Pons (tissue), 1 donor: ENCODE measurements at regions not wholly inside any gene's neighbourhood (a gene's known extent, or its start where the extent isn't known, plus 50 kb on each side); places are given as distances from the start of the nearest gene placed in this dataset.
A peak's percentile ranks its signal among the peaks of the same experiment; 100 is the strongest.

Experiments
- DNase-seq: peaks from one replicate; pipeline ENCODE4 v3.0.0-alpha.2; 2016; ENCODE audit warnings: low spot score

DNA sequence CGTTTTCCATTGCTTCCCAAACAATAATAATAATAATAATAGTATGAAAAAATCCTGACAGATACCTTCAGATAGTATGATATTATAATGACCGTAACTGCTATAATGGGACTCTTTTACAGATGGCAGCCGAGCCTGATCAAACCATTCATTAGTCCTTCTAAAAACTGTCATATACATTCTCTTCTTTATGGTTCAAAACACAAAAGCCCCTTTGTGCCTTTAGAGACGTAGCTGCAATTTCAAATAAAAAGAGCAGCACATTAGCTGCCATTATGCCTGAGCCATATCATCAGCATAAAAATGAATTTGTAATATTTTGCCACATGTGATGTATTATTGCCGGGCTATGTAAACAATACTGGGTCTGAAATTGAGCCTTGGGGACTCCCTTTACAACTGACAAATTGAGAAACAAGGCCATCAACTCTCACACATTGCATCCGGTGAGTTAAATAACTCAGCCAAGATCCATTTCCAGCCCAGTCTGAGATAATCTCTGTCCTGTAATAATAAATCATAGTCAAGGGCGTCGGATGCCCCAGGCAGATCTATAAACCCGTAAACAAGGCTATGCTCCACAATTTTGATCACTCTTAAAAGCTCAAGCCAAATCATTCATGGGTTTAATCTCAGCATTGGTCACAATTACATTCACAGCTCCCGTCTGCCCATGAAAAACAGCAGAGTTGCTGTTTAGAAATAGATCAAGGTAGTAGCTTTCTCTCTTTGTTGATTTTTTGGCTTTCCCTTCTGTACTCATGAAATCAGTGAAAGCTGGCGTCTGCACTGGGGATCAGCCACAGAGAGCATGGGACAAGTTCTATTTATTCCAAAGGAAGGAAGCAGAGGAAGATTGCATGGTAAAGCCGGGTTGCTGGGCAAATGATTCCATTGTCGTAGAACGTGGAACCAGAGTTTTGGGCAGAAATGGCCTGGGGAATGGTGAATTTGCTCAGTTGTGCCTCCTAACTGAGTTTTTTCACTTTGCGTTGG is 150.1 kb upstream of the BMPER start:
- no peak for DNase-seq

DNA sequence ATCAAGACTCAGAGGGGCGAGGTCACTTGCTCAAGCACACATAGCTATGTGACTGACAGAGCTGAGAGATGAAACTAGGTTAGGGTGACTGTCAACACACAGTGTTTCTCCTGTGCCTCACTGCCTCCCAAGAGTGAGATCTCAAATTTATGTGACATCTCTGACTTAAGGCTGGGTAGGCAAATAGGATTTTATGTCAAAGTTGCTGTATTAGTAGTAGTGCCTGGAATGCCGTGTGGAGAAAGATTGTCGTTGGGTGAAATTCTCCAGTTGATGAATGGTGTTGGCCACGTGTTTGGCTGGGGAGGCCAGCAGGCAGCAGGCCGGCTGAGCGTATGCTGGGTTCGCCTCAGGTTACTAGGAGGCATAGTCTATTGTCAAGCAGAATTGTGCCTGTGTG is 148.3 kb upstream of the BMPER start:
- DNase-seq = no peak

DNA sequence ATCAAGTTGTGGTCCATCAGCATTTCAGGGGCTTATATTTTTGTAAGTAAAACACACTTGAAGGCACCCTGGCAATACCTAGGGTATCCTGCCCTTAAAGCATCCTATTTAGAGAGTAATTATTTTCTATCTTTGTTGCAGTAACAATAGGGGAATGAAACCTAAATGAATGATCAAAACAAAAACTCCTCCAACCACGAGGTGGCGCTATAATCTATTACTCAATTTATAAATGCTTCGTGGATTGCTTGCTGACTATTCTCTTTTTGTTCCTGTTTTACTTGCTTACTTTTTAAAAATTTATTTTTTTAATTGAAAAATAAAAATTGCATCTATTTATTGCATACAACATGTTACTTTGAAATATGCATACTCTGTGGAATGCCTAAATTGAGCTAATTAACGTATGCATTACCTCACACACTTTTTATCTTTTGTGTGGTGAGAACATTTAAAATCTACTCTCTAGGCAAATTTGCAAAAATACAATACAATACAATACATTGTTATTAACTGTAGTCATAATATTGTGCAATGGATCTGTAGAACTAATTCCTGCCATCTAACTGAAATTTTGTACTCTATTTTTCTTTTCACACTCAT is 147.7 kb upstream of the BMPER start:
- DNase-seq = peak; percentile 69

DNA sequence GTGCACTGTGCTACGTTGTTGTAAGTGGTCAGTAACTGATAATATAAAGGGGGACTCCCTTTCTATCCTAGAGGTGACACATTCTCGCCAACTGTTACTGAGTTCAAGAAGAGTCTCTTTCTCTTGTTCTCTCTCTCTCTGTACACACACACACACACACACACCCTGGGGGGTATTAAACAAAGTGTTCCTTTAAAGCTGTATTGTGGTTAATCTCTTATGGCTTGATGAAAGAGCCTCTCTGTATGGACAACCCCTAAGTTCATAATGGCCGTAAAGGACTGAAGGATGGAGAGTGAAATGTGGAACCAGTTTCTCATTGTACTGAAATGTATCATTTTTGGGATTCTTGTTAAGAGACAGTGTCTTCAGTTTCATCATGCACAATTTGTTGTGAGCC is 145.2 kb upstream of the BMPER start:
- DNase-seq = peak; percentile 2

DNA sequence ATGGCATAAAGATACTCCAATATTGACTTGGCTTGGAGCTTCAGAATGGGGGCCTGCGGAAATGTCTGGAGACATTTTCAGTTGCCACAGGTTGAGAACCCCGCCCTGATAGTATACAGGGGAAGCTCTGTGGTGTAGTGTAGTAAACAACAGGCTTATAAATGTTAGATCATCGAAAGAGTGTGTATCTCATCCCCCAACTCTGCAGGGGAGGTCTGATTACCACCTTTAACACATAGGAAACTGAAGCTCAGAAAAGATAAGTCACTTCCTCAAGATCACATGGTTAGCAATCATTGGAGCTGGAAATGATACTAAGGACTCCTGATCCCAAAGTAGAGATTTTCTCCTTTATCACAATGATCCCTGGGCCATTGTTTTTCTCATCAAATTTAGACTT is 144.5 kb upstream of the BMPER start:
- no peak for DNase-seq

DNA sequence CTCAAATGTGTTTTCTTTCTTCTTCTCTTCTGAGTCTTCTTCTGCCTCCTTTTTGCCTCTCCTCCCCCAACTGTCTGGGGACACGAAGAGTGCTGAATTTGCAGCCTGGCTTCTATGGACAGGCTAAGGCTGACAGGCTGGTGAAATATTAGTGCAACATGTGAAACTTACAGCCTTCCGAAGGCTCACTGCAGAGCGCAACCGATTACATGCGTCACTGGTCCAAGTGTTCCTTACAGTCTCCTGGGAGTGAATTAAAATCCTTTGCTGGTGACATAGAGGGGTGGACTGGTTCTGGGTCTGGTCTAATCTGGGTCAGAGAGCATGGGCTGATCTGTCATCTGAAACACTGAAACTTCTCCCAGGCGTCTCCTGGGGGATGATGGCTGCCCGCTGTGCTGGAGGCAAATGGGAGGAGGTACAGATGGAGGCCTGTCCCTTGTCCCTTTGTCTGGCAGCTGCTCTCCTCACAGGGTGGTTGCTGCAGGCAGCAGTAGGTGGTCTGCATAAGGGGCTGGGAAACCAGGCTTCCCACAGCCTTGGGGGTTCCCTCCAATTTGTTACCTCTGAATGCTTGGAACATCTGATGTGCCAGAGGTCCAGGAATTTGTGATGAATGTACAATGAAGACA is 143.8 kb upstream of the BMPER start:
- no peak for DNase-seq

DNA sequence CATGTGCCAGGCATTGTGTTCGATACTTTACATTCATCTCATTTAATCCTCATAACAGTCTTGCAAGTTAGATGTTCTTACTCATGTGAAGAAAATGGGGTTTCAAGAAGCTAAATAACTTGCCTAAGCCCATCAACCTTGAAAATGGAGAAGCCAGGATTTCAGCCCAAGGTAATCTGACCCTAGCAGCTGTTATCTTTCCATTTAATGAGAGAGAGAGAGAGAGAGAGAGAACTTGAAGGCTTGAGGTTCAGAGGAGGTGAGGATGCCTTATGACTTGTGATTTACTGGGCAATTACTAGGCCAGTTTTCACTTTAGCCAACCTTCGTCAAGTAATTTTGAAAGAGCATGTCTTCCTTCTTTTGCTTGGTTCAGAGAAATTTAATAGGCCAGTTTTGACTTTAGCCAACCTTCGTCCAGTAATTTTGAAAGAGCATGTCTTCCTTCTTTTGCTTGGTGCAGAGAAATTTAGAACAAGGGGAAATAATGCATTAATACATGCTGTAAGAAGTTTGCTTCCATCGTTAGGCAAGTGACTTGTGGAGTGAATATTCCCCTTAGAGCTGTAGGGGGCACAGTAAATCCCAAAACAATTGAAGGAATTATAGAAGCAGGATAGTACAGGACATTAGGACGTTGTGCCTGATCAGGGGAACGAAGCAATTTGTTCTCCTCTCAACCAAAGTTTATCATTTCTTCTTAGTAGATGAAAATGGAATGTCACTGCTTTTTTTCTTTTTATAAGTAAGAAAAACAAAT is 143.0 kb upstream of the BMPER start:
- DNase-seq = no peak

DNA sequence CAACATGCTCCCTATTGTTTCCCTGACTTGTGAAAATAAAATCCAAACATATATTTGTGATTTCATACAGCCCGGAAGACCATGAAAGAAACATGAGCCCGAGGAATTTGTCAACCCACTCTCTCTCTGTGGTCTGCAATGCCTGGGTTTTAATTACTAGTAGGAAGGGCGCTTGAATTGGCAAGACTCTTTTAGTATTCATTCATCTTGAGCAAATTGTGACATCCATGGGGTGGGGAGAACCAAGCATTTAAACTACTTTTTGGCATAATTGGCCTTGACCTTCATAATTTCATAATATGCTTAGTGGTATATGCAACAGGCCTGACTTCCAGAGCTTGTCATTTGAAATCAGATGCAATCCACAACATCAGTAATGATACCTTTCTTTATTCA is 142.4 kb upstream of the BMPER start:
- DNase-seq = no peak

DNA sequence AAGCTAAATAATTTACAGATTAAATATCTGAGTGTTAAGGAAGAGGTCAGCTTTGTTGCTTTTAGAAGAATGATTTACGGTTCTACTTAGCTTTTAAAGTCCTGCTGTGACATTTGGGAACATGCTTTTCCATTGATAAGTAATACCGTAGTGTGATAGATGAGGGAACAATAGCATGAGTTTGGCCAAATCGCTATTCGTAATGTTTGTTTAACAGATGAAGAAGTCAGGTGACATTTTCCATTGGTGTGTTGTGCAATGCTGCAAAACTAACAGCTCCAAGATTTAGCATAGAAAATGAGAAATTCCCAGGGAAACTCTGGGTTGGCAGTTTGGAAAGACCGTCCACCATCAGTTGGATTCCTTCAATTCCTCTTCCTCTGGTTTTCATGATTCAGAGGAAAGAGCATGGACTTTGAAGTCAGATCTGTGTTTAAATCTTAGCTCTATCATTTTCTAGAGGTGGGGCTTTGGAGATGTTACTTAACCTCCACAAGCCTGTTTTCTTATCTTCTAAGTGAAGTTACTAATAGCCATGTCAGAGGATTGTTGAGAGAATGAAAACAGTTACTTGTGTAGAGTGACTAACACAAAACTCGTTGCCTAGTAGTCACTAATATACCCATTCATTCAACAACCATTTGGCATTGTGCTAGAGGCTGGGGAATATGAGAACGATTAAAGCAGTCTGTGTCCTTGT is 140.4 kb upstream of the BMPER start:
- no peak for DNase-seq

DNA sequence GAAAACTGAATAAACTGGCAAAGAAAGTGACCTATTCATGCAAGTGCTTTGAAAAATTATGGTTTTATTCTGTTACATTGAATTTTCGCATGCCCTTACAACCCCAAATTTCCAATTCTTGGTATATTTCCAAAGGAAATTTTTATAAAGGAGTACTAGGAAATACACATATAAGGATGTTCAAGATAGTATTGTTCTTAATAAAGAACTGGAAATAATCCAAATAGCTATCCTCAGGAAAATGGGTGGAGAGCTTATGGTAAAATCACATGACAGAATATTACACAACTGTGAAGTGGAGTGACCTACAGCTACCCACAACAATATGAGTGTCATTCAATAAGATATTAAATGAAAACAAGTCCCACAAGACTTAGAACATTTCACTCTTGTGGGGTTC is 138.9 kb upstream of the BMPER start:
- DNase-seq = no peak

DNA sequence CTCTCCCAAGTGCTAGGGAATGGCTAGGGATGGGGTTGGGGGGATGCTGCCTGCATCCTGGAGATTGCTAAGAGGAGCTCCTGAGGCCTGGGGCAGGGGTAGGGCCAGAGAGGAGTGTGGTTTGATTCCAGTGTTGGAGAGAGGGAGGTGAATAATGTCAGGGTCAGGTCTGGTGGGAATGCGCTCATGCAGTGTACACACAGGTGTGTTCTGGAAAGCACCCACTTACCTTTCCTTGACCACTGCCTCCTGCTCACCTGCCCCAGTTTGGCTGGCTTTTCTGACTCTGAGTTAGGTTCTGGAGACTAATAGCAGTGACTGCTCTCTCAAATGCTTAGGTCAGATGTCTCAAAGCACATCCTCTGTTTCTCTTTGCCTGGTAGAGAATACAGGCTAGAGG is 135.4 kb upstream of the BMPER start:
- no peak for DNase-seq

DNA sequence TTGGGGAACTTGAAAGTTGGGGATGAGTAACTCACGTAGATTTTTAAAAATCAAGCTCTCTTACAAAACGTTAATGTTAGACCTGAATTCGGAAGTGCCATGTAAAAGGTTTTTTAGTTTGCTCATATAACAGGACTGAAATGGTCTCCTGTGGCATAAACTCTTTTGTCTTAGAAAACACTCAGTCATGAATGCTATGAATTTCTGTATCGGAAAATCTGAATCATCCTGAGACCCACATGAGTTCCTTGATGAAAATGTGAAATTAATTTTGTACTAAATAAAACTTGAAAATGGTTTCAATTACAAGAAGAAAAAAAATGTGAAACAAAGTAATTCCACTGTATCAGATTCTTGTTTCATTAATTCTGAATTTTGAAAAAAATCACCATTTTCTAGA is 134.8 kb upstream of the BMPER start:
- no peak for DNase-seq

DNA sequence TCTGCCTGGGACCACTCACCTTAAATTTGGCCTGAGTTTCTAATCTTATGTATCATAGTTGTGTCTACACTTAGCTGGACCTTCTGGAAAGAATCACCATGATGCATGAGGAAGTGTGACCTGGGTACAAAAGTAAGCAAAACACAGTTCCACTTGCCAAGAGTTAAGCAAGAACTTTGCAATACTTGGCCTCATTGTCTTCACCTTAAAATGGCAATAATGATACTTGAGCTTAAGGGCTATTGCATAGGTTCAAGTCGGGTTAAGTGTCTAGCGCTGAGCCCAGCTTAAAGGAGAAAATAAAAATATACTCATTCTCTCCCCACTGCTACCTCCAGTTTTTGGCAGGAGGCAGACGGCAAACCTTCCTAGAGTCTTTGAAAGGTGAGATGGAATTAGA is 133.9 kb upstream of the BMPER start:
- no peak for DNase-seq

DNA sequence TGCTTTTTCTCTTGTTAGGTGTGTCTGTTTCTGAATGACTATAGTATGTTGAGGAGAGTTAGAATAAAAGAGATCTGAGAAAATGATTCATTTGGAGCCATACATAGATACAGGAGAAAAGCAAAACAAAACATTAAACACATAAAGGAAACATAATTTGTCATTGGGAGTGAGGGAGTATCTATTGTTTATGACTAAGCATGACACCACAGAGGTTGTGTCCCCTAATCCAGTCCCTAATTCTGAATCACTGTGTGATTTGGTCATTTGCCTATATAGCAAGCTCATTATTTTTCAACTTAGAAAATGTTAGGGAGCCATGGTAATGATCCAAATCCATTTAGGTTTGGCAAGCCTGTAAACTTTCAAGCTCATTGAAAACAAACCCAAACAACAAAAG is 132.3 kb upstream of the BMPER start:
- DNase-seq = no peak

DNA sequence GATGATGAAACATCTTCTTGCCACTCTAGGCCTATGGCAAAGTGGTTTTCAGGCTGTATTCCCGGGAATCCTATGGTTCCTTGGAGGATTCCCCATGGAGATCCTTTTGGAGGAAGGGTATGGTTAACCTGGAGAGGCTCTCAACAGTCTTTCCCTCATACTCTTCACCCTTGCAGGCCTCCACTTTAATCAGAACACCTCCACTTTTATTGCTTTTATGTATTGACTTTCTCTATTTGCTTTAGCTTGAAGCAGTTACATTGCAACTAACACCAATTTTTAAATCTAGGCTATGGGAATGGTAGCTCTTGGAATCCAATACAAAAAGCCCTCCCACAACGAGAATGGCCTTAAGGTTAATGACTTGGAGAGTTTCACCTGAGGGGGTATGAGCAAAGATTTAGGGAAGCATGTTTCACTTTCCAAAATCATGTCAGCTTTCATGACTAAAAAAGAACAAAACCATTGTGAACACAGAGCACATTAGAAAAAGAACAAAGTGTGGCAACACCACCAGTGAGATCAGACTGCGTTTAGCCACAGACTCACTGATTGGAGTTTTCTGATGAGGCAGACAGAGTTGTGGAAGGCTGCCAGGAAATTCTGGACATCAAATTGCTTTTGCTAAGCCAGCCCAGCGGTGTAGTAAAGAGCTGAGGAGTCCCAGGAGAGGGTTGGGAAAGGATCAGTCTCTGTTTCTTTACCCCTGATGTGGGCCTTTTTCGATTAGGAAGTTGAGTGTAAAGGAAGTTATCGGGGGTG is 130.4 kb upstream of the BMPER start:
- peak; percentile 26 for DNase-seq

DNA sequence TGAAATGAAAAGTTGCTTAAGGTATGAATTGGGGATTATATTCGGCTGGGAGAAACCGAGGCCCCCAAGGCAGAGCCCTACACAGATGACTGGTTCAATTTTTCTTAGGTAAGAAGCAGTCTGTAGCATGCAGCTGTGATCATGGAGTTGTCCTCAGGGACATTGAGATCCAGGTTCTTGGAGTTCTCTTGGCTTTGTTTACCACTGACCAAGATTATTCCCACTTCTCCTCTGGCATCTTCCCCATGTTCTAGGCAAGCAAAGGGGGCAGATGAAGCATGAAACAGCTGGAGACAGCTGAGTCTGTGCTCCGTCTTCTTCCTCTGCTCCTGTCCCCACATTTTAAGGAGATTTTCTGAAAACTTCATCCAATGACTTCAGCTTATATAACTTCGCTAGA is 129.5 kb upstream of the BMPER start:
- DNase-seq = no peak

DNA sequence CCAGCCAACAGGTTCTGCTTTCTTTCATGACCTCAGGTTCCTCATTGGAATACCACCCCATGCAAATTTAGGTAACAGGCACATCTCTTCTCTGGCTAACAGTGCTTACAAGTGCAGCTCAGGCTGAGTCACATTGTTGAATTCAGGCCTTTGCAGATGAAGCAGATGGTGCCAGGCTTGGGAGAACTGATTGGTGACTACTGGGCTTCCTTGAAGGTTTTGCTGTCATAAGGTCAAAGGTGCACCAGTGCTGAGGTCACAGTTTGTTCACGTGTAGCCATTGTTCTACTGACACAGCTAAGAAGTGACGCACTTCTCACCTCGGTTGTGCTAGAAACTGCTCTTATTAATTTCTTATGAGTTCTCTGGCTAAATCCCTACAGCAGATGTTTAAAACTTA is 128.6 kb upstream of the BMPER start:
- DNase-seq = no peak

DNA sequence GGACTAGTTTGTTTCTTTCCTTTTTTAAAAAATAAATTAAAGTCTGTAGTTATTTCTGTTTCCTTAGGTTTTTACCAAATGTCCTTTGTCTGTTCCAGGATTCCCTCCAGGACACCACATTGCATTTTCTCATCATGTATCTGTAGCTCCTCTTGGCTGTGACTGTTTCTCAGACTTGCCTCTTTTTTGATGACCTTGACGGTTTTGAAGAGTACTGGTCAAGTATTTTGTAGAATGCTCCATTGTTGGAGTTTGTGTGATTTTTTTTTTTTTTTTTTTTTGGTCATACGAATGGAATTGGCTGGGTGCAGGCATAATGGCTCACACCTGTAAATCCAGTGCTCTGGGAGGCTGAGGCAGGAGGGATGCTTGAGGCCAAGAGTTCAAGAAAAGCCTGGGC is 127.1 kb upstream of the BMPER start:
- DNase-seq = no peak

DNA sequence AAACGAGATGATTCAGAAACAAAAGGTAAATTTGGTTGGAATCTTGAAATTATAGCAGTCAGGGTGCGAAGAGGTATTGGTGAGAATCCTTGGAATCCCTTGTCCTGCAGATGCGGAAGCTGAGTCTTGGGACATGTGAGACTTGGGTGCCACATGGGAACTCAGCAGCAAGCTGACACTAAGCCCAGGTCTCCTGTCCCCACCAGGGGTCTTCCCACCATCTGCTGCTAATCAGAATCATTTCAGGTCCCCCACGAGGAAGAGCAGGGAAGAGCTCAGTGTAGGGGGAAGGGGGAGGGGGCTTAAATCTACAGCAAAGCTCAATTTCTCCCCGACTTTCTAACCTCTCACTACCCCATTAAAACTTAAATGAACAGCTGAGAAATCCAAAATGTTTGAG is 126.1 kb upstream of the BMPER start:
- no peak for DNase-seq

DNA sequence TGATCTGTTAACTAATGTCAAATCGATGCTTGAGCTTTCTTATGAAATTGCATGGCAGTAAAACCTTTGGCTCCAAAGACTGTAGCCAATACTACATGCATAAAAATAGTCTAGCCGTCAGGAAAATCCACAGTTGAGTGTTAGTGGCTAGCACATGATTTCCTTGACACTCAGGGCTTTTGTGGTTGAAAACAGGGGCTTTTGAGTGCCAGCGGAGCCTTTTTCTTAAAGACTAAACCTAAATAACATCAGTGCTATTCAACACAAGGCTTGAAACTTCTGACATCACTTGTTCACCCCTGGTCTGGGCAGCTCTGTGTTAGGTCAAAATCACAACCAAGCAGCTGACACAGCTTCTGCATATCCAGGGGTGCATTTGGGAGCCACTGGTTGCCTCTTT is 124.2 kb upstream of the BMPER start:
- no peak for DNase-seq

DNA sequence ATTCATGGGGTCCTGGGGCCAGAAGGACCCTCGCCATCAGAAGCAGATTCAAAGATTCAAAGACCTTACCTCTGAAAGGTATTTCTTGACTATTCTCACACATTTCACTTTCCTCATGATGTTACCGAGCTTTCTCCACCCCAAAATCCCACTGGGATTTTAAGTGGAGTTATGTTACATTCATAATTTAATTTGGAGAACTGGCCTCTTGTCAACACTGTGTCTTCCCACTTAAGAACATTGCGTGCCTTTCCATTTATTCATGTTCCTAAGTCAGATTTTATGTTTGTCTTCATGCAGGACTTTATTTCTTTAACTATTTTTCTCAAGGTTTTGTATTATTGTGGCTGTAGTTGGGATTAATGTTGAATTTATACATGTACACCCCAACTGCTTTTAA is 123.5 kb upstream of the BMPER start:
- no peak for DNase-seq
